ENCODE measurements at regions not wholly inside any gene's neighbourhood (a gene's known extent, or its start where the extent isn't known, plus 50 kb on each side); places are given as distances from the start of the nearest gene placed in this dataset.

- no peak for DNase-seq
Observed at GRCh38 chr10:78574547-78574946, 494.2 kb upstream of the ZMIZ1 start.

DNA sequence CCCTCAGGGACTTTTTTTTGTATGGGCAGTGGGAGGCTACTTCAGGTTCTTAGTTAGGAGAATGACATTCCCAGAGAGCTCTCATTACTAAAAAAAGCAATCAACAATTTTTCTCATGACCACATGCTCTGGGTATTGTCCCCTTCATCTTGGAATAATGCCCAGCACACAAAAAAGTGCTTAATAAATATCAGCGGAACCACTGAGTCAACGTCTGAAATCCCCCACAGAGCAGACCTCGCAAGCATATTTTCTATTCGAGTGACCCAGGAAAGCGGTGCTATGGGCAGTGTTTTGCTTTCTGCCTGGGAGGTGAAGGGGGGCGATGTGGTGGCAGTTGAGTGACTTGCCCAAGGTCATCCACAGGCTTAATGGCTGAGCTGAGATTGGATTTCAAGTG, 493.4 kb upstream of the ZMIZ1 start:
- DNase-seq, result no peak

DNA sequence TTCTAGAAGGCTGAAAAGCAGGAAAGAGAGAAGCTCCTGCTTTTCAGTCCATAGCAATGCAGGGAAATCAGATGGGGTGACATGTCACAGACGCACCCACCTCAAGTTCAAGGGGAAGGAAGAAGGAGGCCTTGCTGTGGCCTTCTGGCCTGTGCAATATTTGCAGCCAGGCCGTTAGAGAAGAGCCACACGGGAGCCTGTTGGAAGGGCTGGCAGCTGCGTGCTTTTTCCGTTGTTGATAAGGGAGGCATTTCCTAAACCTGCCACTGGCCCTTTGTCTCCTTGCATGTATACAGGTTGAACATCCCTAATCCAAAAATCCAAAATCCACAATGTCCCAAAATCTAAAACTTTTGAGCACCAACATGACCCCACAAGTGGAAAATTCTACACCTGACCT, 492.5 kb upstream of the ZMIZ1 start:
- no peak for DNase-seq

DNA sequence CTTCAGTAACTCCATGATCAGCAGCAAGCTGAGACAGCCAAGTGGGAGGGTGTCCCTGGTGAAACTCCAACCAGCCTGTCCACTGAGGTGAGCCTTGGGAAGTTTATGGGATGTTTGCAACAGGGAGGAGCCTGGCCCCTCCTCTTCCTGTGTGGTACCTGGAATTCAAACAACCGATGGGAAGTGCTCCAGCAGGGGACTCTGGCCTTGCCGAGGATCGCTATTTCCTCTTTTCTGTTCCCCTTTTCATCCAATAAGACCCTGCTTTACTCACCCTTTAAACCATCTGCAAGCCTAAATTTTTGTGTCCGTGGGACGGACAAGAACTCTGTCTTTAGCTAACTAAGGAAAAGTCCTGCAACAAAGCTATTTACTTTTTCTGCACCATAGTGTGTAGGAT, 491.1 kb upstream of the ZMIZ1 start:
- DNase-seq, result no peak

DNA sequence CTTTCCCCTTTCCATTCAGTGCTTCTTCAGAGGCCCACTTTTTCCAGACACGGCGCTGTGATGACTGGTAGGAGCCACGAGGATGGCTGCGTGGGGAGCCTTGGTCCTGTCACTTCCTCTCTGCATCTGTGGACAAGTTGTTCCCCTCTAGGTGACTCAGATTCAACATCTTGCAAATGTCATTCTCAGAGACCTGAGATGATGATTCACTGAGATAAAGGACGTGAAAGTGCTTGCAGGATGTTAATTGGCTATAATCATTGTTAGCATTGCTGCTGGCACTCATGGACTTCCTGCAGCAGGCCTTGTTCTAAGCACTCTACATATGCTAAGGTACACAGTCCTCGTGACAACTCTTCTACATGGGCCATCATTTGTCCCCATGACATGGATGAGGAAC, 489.8 kb upstream of the ZMIZ1 start:
- no peak for DNase-seq

DNA sequence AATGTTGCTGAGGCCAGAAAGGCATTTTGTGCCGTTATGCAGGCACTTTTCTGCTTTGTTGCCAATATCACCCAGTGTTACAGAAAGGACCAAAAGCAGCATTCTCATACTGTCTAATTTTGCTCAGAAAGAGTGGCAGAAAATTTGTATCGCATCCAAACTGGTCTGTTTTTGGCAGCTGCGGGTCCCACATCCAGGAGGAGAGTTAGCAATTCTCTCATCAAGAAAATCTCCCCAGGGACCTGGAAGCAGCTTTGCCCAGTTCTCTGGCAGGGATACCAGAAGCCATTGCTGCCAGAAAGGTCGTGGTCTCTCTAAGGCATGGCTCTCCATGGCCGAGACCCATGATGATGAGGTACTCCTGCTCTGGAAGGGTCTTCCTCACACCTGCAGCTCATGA, 489.2 kb upstream of the ZMIZ1 start:
- no peak for DNase-seq

DNA sequence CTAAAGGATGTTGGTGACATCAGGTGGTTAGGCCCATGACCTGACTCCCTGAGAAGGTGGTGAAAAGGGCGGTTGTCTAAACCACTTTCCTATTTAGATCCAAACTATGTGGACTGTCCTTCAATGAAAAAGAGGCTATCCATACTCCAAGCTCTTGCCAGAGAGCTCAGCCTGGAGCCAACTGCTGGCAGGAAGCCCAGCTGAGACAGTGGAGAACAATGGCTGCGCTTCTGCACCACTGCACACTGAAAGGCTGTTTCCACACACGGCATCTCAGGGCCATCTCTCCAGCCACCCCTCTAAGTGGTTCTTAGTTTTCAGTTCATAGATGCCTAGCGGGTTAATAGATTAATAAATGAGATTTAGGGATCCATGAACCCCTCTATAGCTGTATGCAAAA, 488.8 kb upstream of the ZMIZ1 start:
- no peak for DNase-seq

DNA sequence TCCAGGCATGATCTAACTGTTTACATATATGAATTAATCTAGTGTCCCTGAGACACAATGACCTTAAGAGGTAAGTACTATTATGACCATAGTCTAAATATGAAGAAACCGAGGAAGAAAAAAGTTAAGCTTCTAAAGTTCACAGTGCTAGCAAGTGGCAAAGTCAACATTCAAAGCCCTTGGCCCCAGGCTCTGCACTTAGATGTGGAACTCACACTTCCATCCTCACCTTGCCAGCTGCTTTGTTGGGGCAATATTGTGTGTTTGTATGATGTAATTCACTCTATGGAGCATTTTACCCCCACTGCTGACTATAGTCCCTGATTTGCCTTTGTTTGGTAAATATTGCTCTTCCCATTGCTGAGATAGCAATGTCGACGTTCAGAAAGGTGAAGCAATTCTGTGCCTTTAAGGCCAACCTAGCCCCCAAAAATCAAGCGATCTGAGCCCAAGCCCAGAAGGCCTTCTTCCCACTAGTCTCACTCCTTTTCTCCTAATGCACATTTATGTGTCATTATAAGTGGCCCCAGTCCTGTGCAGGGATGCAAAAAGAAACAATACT, 487.6 kb upstream of the ZMIZ1 start:
- no peak for DNase-seq

DNA sequence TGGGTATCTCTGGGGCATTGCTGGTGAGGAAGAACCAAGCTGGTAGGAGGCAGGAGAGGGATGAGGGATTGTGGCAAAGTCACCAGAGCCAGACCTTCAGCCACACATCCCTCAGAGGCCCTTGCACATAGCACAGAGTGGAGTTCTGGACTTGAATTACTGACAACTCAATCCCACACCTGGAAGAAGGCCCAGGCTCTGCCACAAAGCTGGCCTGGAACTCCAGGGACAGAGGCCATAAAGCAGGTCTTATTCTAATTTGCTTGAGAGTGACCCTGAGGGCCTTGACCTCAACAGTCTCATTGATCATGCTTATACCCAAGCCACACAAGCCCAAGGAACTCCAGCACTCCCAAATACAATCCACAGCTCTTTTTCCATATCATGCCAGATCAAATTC, 486.2 kb upstream of the ZMIZ1 start:
- no peak for DNase-seq

DNA sequence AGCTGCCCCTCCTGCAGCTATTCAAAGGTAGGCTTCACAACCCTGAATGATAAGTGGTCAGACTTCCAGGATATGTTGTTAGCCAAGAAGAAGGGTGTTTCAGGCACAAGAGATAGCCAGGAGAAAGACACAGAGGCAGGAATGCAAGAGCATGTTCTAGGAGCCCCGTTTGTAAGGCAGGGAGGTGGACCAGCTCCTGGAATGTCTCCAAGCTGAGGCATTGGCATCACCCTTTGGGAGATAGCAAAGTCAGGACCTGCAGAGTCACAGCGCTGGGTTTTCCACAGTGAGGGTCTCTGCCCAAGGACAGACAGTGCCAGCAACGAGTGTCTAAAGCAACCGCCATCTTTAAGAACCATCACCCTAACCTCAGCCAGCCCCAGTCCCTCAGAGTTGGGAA, 484.5 kb upstream of the ZMIZ1 start:
- DNase-seq, result no peak

- DNase-seq, result no peak
Observed at GRCh38 chr10:78584681-78585080, 484.1 kb upstream of the ZMIZ1 start.

DNA sequence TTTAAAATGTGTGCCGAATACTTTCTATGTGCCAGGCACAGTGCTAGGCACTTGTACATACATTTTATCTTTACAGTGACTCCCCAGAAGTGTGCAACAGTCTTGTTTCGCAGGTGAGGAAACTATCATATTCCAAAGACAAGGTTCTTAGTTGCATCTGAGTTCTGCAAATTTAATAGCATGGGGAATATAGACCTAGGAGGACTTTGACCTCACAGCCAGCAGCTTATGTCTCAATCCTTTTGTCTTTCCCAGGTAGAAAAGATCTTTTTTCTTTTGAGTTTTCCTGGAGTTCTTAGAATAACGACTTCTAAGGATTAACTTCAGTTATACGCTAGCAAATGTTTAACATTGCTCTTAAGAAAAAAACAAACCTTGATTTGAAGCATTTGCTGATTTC, 482.8 kb upstream of the ZMIZ1 start:
- no peak for DNase-seq

GRCh38 chr10:78588194-78588811, 480.5 kb upstream of the ZMIZ1 start:
- no peak for DNase-seq

GRCh38 chr10:78589687-78590086, 479.1 kb upstream of the ZMIZ1 start:
- DNase-seq, result no peak

- no peak for DNase-seq
Observed at GRCh38 chr10:78591066-78591465, 477.7 kb upstream of the ZMIZ1 start.

DNA sequence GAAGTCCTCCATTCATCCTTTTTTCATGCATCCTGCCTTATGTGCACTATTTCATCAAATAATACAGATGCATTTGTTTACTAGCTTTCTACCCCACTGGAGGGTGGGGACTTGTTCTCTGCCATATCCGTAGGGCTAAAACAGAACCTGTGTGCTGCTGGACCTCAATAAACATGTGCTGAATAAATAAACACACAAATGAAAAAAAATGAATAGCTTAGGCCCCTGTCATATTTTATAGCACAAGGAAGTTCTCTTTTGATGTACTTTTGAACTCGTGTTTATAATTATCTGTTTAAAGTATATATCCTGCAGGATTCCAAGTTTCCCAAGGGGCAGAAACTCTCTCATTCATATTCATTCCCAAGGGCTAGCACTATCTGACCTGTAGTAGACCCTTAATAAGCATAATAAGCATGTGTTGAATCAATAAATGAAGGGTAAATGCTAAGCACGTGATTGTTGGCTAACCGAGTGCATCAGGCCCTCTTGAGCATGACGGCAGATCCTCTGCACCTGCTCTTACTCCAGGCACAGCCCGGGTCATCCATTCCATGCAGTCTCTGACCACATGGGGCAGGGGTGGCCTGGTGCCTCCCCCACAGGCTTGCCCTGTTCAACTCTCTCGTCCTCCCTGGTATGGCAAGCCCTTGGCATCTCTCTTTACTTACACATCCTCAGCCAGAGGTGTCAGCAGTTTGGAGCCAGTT, 474.1 kb upstream of the ZMIZ1 start:
- DNase-seq, result no peak

DNA sequence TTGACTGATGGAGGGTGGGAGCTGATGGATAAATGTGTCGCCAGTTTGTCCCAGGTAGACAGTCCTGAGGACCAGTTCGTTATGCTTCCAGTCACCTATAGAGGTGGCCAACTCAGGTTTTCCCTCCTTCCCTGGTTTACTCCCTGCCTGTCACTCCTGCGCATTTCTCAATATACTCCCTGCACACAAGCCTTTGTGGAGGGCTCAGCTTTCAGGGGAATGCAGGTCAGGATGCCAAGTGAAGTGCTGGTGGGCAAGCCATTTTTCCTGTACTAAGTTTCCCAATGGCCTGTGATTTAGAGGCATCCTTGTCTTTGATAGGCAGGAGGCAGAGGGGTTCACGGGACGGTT, 473.5 kb upstream of the ZMIZ1 start:
- DNase-seq, result no peak

- no peak for DNase-seq
Observed at GRCh38 chr10:78596556-78596955, 472.2 kb upstream of the ZMIZ1 start.

- no peak for DNase-seq
Observed at GRCh38 chr10:78597796-78598555, 470.8 kb upstream of the ZMIZ1 start.

DNA sequence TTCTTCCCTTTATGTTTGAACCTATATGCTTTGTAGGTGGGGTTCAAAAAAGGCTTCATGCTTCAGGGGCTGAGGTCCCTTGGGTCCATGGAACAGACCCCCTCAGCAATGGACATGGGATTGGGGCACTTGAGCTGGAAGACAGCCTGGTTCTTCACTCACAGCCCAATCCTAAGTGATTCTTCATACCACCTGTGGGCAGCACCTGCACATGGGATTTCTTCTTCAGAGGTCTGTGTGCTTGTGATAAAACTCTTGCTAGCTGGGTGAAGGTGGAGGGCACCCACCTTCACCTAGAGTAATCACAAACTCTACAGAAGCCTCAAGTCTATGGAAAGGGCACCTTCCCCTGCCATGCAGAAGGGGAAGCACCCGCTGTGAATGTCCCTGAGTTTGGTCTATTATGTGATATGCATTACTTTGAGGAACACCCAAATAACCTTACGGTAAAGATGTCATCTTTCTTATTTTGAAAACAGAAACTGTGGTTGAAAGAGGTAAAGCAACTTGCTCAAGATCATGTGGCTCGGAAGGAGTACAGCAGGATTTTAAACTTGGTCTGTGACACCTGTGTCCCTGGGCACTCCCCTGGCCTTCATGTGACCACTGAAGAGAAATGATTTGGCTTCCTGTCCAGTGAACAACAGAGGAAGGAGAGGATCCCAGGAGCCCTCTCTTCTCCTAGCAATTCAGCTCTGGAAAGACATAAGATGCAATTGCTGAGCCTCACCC, 469.5 kb upstream of the ZMIZ1 start:
- no peak for DNase-seq

DNA sequence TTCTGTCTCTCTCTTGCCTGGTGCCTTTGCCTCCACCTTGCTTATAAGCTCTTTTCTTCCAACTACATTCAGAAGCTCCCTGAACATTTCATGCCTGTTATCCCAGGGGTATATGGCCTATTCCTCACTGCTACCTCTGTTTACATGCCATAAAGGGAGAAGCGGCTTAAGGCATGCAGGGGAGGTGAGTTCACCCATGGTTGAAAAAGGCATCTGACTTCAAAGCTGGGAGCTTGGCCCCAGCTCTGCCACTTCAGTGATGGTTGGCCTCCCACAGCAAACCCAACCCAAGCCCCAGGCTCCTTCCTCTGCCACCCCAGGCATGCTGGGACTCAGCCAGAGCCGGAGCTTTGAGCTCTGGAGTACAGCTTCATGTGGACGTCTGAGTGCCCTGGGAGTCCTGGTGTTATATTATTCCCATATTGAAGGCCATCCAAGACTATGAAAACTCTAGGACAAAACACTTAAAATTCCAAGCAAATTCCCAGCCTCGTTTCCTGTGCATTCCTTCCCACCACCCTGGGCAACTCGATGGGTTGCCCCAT, 468.6 kb upstream of the ZMIZ1 start:
- no peak for DNase-seq

- no peak for DNase-seq
Observed at GRCh38 chr10:78600740-78601139, 468.0 kb upstream of the ZMIZ1 start.
